Astrocyte (in vitro differentiated cells and primary cell): ENCODE measurements at regions not wholly inside any gene's neighbourhood (a gene's known extent, or its start where the extent isn't known, plus 50 kb on each side); places are given as distances from the start of the nearest gene placed in this dataset.

Experiments used
- DNase-seq: peaks from one replicate; pipeline ENCODE4 v3.0.0-alpha.2; 2010; ENCODE audit warnings: low read depth
- FAIRE-seq: peaks from 2 replicates; lab custom pipeline; 2011; peaks lifted over from hg19 to GRCh38; lab: Jason Lieb, UNC
- H2AFZ ChIP-seq: 2 replicates; pipeline ENCODE4 v1.6.0; 2012; ENCODE audit warnings: low read depth, low read length, inconsistent platforms
- H3K27ac ChIP-seq: 2 replicates; pipeline ENCODE4 v1.5.1; 2011; ENCODE audit warnings: low read depth, low read length, inconsistent platforms
- H3K27me3 ChIP-seq: 2 replicates; pipeline ENCODE4 v1.6.0; 2011; ENCODE audit warnings: low read length, inconsistent platforms; ENCODE audit not compliant: insufficient read depth
- H3K36me3 ChIP-seq: 2 replicates; pipeline ENCODE4 v1.5.1; 2011; ENCODE audit warnings: low read length, inconsistent platforms; ENCODE audit not compliant: insufficient read depth
- H3K4me1 ChIP-seq: 2 replicates; pipeline ENCODE4 v1.5.1; 2011; ENCODE audit warnings: low read length, inconsistent platforms; ENCODE audit not compliant: insufficient read depth
- H3K4me2 ChIP-seq: 2 replicates; pipeline ENCODE4 v1.6.0; 2012; ENCODE audit warnings: low read length, inconsistent platforms
- H3K4me3 ChIP-seq: 2 replicates; pipeline ENCODE4 v1.5.1; 2011; ENCODE audit warnings: low read depth, mild to moderate bottlenecking, low read length, inconsistent platforms; ENCODE audit not compliant: insufficient read depth
- H3K79me2 ChIP-seq: 2 replicates; pipeline ENCODE4 v1.6.0; 2012; ENCODE audit warnings: mild to moderate bottlenecking, low read length, inconsistent platforms; ENCODE audit not compliant: insufficient read depth
- H3K9ac ChIP-seq: 2 replicates; pipeline ENCODE4 v1.6.0; 2012; ENCODE audit warnings: mild to moderate bottlenecking, low read length, inconsistent platforms
- H3K9me3 ChIP-seq: 2 replicates; pipeline ENCODE4 v1.5.1; 2012; ENCODE audit warnings: low read depth, mild to moderate bottlenecking, low read length, inconsistent platforms; ENCODE audit not compliant: insufficient read depth
- H4K20me1 ChIP-seq: 2 replicates; pipeline ENCODE4 v1.6.0; 2012; ENCODE audit warnings: low read length, inconsistent platforms; ENCODE audit not compliant: insufficient read depth
- H3K27ac Mint-ChIP-seq: one replicate; pipeline ENCODE4 v1.8.0; 2021; ENCODE audit warnings: mild to moderate bottlenecking, mixed read lengths; ENCODE audit not compliant: unreplicated experiment
- H3K27me3 Mint-ChIP-seq: one replicate; pipeline ENCODE4 v1.8.0; 2021; ENCODE audit warnings: low read depth, mixed read lengths; ENCODE audit not compliant: unreplicated experiment
- H3K36me3 Mint-ChIP-seq: one replicate; pipeline ENCODE4 v1.8.0; 2021; ENCODE audit warnings: low read depth, mixed read lengths; ENCODE audit not compliant: unreplicated experiment
- H3K4me1 Mint-ChIP-seq: one replicate; pipeline ENCODE4 v1.8.0; 2021; ENCODE audit warnings: low read depth, mixed read lengths; ENCODE audit not compliant: unreplicated experiment
- H3K4me3 Mint-ChIP-seq: one replicate; pipeline ENCODE4 v1.8.0; 2021; ENCODE audit warnings: mild to moderate bottlenecking, moderate library complexity, mixed read lengths; ENCODE audit not compliant: unreplicated experiment
- H3K9me3 Mint-ChIP-seq: one replicate; pipeline ENCODE4 v1.8.0; 2021; ENCODE audit warnings: mild to moderate bottlenecking, mixed read lengths; ENCODE audit not compliant: unreplicated experiment
- CTCF ChIP-seq: IDR thresholded peaks from 2 replicates; pipeline ENCODE4 v1.5.1; 2011; ENCODE audit warnings: low read depth, mild to moderate bottlenecking, inconsistent platforms, low read length, moderate library complexity; ENCODE audit not compliant: insufficient read depth
- EZH2 ChIP-seq: IDR thresholded peaks from 2 replicates; pipeline ENCODE4 v1.6.1; 2012; ENCODE audit warnings: mild to moderate bottlenecking, low read length, inconsistent platforms; ENCODE audit not compliant: insufficient read depth

DNA sequence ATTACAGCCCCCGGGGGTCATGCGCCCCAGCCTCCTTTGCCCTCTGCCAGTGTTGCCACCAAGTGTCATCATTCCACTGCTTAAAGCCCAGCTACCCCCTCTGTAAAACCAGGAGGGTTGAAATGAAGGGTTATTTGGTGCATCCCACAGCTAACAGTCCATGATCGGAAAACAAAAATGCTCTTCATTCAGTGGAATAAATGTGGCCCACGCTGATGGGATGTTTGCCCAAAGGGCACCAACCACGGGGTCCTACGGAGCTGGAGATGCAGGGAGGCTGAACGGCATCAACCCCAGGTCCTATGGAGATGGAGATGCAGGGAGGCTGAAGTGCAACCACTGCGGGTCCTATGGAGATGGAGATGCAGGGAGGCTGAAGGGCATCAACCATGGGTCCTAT, 218.5 kb upstream of the IRX1 start:
- TF ChIP-seq EZH2, result no peak
- no peak for TF ChIP-seq CTCF

DNA sequence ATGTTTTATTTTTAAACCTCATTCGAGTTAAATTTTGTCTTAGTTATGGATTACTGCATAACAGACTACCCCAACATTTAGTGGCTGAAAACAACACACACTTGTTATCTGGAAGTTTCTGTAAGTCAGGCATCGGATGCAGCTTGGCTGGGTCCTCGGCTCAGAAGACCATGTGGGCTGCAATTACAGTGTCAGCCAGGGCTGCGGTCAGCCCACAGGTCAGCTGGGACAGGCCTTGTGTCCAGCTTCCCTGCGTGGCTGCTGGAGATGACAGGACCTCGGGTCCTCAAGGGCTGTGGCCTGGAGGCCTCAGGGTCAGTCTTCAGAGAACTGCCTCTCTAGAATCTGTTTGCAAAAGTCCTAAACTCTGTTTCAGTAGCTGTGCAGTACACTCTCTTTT, 219.0 kb upstream of the IRX1 start:
- no peak overlapping the region for H2AFZ ChIP-seq
- H3K9ac ChIP-seq, result no peak overlapping the region
- no peak for DNase-seq
- Mint-ChIP-seq H3K4me3 (no peak overlapping the region), H3K27ac (no peak overlapping the region), H3K36me3 (no peaks in the 10 kb centered on the region), H3K4me1 (no peaks in the 10 kb centered on the region), H3K27me3 (peaks cover 36% of the 10 kb centered on the region), H3K9me3 (peaks cover 9% of the 10 kb centered on the region)
- FAIRE-seq, result no peak
- H3K79me2 ChIP-seq, result no peaks in the 10 kb centered on the region
- H3K4me1 ChIP-seq, result no peaks in the 10 kb centered on the region
- no peaks in the 10 kb centered on the region for H3K36me3 ChIP-seq
- no peaks in the 10 kb centered on the region for H4K20me1 ChIP-seq
- H3K9me3 ChIP-seq, result peaks cover 23% of the 10 kb centered on the region
- no peak for TF ChIP-seq EZH2
- no peak for TF ChIP-seq CTCF
- no peaks in the 10 kb centered on the region for H3K27me3 ChIP-seq
- H3K4me2 ChIP-seq, result no peak overlapping the region
- H3K4me3 ChIP-seq, result no peak overlapping the region
- H3K27ac ChIP-seq, result no peak overlapping the region

More for the DNA sequence above, 218.5 kb upstream of the IRX1 start:
- Mint-ChIP-seq H3K4me1 (no peaks in the 10 kb centered on the region), H3K36me3 (no peaks in the 10 kb centered on the region), H3K9me3 (peaks cover 9% of the 10 kb centered on the region), H3K27me3 (peaks cover 36% of the 10 kb centered on the region), H3K27ac (no peak overlapping the region), H3K4me3 (no peak overlapping the region)
- H3K4me2 ChIP-seq, result no peak overlapping the region
- no peaks in the 10 kb centered on the region for H4K20me1 ChIP-seq
- no peak for FAIRE-seq
- H3K4me1 ChIP-seq, result no peaks in the 10 kb centered on the region
- no peak overlapping the region for H2AFZ ChIP-seq
- DNase-seq, result no peak
- H3K9ac ChIP-seq, result no peak overlapping the region
- H3K27me3 ChIP-seq, result no peaks in the 10 kb centered on the region
- no peaks in the 10 kb centered on the region for H3K79me2 ChIP-seq
- no peaks in the 10 kb centered on the region for H3K36me3 ChIP-seq
- peaks cover 23% of the 10 kb centered on the region for H3K9me3 ChIP-seq
- H3K4me3 ChIP-seq, result no peak overlapping the region
- no peak overlapping the region for H3K27ac ChIP-seq

DNA sequence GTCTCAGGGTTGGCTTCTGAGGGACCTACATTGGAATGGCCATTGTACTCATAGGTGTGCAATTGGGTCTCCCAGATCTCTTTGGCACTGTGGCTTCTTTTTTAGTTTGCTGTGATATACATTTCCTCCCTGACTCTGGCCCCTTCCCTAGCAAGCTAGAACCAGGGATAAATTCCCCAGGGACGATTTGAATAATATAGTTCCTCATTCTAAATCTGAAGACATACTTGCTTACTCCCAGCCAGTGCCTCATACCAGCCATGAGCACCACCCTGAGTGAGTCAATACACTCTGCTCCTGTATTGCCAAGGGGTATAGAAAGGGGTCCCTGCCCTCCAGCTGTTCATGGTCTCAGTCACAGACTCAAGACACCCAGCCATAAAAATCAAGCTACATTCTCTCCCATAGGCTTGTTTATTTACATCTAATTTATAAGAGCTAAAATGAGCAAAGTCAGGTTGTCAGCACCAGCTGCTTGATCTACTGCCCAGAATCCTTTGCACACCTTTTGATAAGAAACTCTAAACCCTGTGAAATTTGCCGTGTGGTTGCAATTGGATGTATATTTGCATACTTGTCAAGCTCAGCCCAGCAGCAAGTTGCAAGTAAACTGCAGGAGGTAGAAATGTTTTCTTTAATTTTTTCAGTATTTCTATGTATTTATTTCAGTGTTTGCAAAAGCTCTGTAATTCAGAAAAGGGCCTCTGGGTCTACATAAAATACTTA, 219.9 kb upstream of the IRX1 start:
- H3K9me3 ChIP-seq, result peaks cover 21% of the 10 kb centered on the region
- no peaks in the 10 kb centered on the region for H3K27me3 ChIP-seq
- H3K4me3 Mint-ChIP-seq, result no peak overlapping the region
- no peak overlapping the region for H3K27ac ChIP-seq
- H4K20me1 ChIP-seq, result no peaks in the 10 kb centered on the region
- TF ChIP-seq CTCF, result no peak
- no peak for TF ChIP-seq EZH2
- H3K36me3 ChIP-seq, result no peaks in the 10 kb centered on the region
- no peak overlapping the region for H3K4me2 ChIP-seq
- no peak overlapping the region for H3K4me3 ChIP-seq
- DNase-seq, result no peak
- no peaks in the 10 kb centered on the region for H3K4me1 Mint-ChIP-seq
- no peaks in the 10 kb centered on the region for H3K4me1 ChIP-seq
- H3K27me3 Mint-ChIP-seq, result peaks cover 36% of the 10 kb centered on the region
- peaks cover 9% of the 10 kb centered on the region for H3K9me3 Mint-ChIP-seq
- FAIRE-seq, result no peak
- no peak overlapping the region for H2AFZ ChIP-seq
- H3K9ac ChIP-seq, result no peak overlapping the region
- no peaks in the 10 kb centered on the region for H3K36me3 Mint-ChIP-seq
- H3K27ac Mint-ChIP-seq, result no peak overlapping the region
- no peaks in the 10 kb centered on the region for H3K79me2 ChIP-seq
